CD4-positive, alpha-beta T cell treated with Interleukin-21 for 1 hour (primary cell): ENCODE measurements at regions not wholly inside any gene's neighbourhood (a gene's known extent, or its start where the extent isn't known, plus 50 kb on each side); places are given as distances from the start of the nearest gene placed in this dataset.

Experiments used
- DNase-seq: peaks from one replicate; pipeline ENCODE4 v3.0.0-alpha.2; 2020

DNA sequence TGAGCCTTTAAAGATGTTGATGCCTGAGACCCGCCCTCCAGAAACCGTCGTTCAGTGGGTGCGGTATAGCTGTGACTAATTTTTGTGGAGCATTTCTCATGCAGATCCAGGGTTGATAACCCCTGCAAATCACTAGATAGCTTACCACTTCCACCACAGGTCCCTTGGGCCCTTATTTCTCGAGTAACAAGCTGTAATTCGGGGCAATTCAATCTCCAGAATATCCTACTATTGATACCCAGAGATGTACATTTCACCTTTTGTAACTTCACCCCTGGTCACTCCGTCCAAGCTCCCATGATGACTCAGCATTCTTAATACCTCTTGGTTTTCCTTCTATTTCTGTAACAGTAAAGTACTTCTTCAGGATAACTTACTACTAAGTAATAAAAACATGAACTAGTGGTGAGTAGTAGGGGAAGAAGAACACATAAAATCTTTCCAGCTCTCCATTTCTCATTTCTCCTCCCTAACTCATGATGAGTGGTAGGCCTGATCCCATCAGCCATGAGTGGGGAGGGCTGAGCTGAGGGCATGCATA lies 71.9 kb upstream of the UBL3 start:
- no peak for DNase-seq

- DNase-seq: no peak
These were observed 71.1 kb upstream of the UBL3 start for GRCh38 chr13:29921542-29921941.

DNA sequence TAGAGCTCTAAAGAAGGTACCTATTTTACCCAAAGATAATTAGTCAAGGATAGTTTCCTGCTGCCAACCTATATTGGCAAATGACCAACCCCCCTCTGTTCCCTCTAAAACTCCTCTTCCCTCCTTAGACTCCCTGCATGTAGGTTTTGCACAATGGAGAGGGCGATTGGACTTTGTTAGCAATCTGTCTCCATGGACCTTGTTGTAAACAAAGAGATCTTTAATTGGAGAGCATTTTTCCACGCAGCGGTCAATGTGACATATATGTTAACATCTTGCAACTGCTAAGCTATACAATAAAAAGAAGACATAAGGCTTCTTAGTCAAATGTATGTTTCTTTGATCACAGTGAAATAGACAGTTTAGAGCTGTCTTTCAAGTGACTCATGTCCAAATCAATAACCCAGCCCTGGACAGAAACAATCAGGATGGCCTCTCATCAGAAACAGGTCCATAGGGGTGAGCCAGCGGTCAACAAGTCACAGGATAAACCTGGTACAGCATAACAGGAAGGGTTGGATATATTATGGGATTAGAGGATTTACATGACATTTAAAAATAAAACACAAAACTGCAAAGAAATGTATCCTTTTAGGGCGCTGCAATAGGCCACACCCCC lies 69.7 kb upstream of the UBL3 start:
- no peak for DNase-seq

DNA sequence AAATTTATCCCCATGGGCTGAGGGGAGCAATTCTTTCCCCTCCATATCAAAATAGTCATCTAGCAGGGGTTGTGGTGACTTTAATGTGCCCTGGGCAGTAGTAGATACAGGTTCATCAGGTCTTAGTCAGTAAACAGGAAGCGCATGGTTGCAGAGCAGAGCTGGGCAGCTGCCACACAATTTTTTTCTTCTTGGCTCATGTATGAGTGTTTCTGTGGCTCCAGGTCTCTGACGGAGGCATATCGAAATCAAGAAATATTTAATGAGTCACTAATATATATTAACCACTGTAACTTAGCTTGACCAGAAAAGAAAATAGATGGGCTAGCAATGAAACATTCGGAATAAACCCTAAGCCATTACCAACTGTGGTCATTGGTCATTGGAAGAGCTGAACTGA lies 68.4 kb upstream of the UBL3 start:
- no peak for DNase-seq

- no peak for DNase-seq
These were observed 67.2 kb upstream of the UBL3 start for GRCh38 chr13:29917650-29918049.

- DNase-seq: no peak
These were observed 64.2 kb upstream of the UBL3 start for GRCh38 chr13:29914581-29914980.

DNA sequence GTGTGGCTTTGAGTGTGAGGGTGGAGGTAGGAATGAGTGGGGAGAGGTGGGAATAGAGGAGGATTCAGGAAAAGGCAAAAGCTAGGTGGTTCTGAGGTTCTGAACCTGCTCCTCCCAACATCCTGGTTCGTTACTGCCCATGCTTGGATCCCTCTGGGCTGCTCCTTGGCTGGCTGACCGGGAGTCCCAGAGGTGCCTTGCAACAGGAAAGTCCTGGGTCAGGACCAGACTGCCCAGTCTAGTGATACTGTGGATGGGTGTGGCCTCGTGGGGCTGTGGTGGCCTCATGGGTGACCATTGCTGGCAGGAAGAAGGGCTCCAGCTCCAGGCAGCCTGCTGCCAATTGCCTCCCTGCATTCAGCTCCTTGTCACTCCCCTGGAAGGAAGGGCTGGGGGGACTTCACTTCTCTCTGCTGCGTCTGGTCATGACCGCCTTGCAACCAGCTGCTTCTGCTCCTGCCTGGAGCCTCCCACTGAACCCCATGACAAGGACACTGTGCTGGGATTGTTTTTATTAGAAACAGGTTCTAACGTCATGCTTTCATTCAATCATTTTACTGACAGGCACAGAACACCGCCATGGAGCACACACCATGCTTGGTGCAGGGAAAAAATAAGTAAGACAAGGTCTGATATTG lies 61.5 kb upstream of the UBL3 start:
- DNase-seq: no peak

DNA sequence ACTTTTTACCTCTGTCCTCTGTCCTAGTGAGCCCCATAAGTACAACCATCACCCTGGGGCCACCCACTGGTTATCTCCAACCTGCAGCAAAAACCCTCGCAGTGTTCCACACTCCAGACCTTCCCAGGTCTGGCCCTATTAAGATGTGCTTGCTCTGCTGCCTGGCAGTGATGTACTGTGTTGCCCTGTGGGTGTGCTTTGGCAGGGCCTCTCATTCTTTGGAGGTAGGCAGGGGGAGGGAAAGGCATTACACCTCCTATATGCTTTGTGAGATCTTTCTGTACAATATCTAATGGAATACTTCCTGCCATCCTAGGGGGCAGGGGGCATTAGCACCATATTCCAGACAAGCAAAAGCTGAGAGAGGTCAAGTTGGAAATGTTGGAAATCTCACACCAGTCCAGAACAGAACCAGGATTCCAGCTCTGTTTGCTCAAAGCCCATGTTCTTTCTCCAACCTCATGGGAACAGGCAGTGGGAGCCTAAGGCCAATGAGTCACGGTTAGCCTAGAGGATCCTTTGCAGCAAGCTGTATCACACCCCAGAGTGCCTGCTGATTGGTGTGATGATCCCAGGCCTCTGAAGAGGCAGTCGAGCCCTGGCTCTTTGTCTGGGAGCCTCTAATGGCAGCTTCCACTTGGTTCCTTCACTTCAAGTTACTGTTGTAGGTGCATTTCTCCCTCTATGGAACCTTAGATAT lies 59.7 kb upstream of the UBL3 start:
- DNase-seq: no peak

GRCh38 chr13:29909081-29909730 lies 58.8 kb upstream of the UBL3 start:
- DNase-seq: no peak

DNA sequence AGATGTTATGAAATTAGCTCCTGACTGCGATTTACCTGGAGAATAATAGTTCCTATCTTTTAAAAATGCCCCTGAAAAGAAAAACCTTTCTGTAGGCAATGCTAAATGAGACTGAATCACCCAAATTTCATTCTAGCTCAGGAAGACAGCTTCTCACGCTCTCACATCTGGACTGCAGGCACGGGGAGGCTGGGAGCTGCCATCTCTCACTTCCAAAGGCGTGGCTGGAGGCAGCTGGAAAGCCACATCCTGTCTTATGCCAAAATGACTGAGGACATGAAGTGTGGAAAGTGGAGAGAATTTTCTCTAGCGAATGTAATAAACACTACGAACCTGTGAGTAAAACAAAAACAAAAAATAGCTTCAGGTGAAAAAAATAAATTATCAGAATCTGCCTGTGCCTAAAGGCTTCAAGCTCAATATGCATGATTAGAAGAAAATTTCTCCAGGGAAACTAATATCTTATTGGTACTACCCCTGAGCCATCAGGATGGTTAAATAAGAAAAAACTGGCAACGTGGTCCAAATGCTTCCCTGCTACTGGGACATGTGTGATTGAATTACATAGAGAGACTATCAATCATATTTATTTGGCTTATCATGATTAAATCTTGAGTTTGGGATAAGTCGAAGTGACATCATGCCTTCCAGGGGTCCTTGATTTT lies 58.1 kb upstream of the UBL3 start:
- no peak for DNase-seq

DNA sequence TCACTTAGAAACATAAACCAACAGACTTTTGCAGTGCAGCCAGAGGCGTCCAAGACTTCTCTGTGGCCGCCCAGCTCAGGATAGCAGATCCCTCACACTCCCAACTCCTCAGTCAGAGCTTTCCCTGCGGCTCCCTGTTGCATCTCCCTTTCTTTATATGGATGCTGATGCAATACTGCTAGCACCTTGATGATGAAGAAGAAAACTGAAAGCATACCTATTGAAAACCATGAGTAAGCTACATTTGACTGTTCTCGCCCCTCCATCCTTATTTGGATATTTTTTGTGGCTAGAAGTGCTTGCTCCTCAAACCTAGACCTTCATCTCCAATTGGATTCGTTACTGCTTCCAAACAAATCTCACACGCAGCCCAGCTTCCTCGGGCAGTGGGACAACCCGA lies 57.3 kb upstream of the UBL3 start:
- no peak for DNase-seq

- DNase-seq: no peak
These were observed 56.1 kb upstream of the UBL3 start for GRCh38 chr13:29906432-29907011.

DNA sequence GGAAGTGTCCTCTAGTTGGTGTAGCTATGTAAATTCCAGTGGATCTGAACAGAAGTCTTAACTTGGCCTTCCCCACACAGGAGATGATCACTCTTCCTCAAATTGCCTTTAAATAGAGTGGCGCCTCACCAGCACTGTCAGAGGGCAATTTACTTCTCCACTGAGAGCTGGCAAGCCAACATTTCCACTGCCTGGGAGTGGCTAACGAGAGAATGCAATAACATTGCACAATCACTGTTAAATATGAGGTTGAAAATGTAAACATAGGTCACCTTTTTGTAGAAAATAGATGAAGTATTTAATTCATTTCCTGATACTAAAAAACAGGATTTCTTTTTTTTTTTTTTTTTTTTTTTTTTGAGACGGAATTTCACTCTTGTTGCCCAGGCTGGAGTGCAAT lies 55.4 kb upstream of the UBL3 start:
- no peak for DNase-seq

- no peak for DNase-seq
These were observed 53.6 kb upstream of the UBL3 start for GRCh38 chr13:29903996-29904395.

- no peak for DNase-seq
These were observed 53.1 kb upstream of the UBL3 start for GRCh38 chr13:29903543-29903942.

DNA sequence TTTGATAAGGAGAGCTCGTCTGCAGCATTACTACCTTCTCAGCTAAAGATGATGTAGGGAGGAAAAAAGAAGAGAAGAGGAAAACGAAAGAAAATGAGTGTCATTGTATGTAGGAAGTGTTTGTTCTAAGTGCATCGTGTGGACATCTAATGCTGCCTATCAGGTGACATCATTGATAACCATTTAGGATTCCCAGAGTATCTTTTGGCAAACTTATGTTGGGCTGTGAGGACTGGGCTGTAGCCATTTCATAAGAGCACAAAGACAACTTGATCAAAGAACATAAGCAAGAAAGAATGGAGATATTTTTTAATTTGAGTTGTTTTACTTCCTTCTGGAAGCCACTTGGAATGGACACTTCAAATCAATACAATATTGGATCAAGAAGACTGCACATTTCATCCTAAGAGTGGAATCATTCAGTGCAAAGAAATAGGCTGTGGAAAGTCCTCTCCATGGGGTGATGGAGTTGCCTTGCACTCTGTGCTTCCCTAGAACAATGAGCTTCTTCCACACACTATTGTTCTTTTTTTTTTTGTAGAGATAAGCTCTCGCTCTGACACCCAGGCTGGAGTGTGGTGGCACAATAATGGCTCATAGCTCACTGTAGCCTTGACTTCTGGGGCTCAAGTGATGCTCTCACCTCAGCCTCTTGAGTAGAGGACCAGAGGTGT lies 52.4 kb upstream of the UBL3 start:
- no peak for DNase-seq

- peak; percentile 56 for DNase-seq
These were observed 51.6 kb upstream of the UBL3 start for GRCh38 chr13:29901710-29902631.
